Esophagus squamous epithelium (tissue), 4 donors: ENCODE measurements at regions not wholly inside any gene's neighbourhood (a gene's known extent, or its start where the extent isn't known, plus 50 kb on each side); places are given as distances from the start of the nearest gene placed in this dataset.

Source experiments
- CTCF ChIP-seq, 6 experiments: fragments of 450-650 bp in 4 of 6; fragments of 200-600 bp in 2 of 6; sonication (generic) in 2 of 6; IDR thresholded peaks; one replicate each; pipeline ENCODE4 v1.5.1; 2016 to 2019; ENCODE audit warnings: antibody characterized with exemption in 6 of 6, mild to moderate bottlenecking in 4 of 6, moderate library complexity in 4 of 6
- POLR2A ChIP-seq, 4 donors: fragments of 450-650 bp; IDR thresholded peaks; one replicate each; pipeline ENCODE4 v1.6.1; 2017; ENCODE audit warnings: antibody characterized with exemption in 4 of 4, mild to moderate bottlenecking in 4 of 4, moderate library complexity in 3 of 4

DNA sequence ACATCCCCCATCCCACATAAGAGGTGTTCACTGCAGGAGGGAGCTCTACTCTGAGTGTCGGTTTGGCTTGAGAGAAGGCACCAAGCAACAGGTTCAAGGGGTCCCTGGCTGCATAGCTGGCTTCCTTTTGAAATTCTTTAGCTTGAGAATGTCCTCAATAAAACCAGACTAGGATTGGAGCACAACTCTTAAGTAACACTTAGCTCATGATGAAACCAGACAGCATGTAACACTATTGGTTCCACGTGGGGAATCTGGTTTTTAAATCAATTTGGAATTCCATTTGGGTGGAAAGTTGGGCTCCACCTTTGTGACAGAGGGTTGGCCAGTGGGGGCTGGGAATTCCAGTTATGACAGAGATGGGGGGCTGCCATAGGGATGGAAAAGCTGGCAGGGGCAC, 281.2 kb downstream of the TLE3 start:
- no peak for TF ChIP-seq CTCF (IDR thresholded peaks at IDR 0.05)
- TF ChIP-seq POLR2A (IDR thresholded peaks at IDR 0.05): no peak
